ENCODE measurements at regions not wholly inside any gene's neighbourhood (a gene's known extent, or its start where the extent isn't known, plus 50 kb on each side); places are given as distances from the start of the nearest gene placed in this dataset.

GRCh38 chr4:23327120-23327519 is 562.7 kb downstream of the PPARGC1A start:
- no peaks in the 10 kb centered on the region for H3K27me3 ChIP-seq (ENCODE audit: insufficient read depth, low read length)
- H3K4me1 ChIP-seq (ENCODE audit: insufficient read depth, low read length) = peaks cover 8% of the 10 kb centered on the region; the same call in 1 of the 2 replicates
- no peaks in the 10 kb centered on the region for H3K9me3 ChIP-seq (ENCODE audit: insufficient read depth, low read depth, low read length)
- no peak overlapping the region for H3K4me3 ChIP-seq (ENCODE audit: low read length)
- H3K27ac ChIP-seq (ENCODE audit: low read length) = no peak overlapping the region
- H3K36me3 ChIP-seq (ENCODE audit: insufficient read depth, low read depth, low read length) = no peaks in the 10 kb centered on the region
- no peak overlapping the region for H3K9ac ChIP-seq (ENCODE audit: low read depth, low read length)

- no peaks in the 10 kb centered on the region for H3K27me3 ChIP-seq (ENCODE audit: insufficient read depth, low read length)
- no peak overlapping the region for H3K4me3 ChIP-seq (ENCODE audit: low read length)
- H3K4me1 ChIP-seq (ENCODE audit: insufficient read depth, low read length) = peaks cover 8% of the 10 kb centered on the region; the same call in 1 of the 2 replicates
- no peaks in the 10 kb centered on the region for H3K36me3 ChIP-seq (ENCODE audit: insufficient read depth, low read depth, low read length)
- H3K9ac ChIP-seq (ENCODE audit: low read depth, low read length) = no peak overlapping the region
- H3K9me3 ChIP-seq (ENCODE audit: insufficient read depth, low read depth, low read length) = no peaks in the 10 kb centered on the region
- H3K27ac ChIP-seq (ENCODE audit: low read length) = no peak overlapping the region
Measured at GRCh38 chr4:23324021-23324690, 565.7 kb downstream of the PPARGC1A start.

- H3K36me3 ChIP-seq (ENCODE audit: insufficient read depth, low read depth, low read length) = no peaks in the 10 kb centered on the region
- no peak overlapping the region for H3K9ac ChIP-seq (ENCODE audit: low read depth, low read length)
- no peak overlapping the region for H3K4me3 ChIP-seq (ENCODE audit: low read length)
- H3K9me3 ChIP-seq (ENCODE audit: insufficient read depth, low read depth, low read length) = no peaks in the 10 kb centered on the region
- H3K4me1 ChIP-seq (ENCODE audit: insufficient read depth, low read length) = peaks cover 8% of the 10 kb centered on the region; the same call in 1 of the 2 replicates
- no peaks in the 10 kb centered on the region for H3K27me3 ChIP-seq (ENCODE audit: insufficient read depth, low read length)
- no peak overlapping the region for H3K27ac ChIP-seq (ENCODE audit: low read length)
Measured at GRCh38 chr4:23323436-23323835, 566.4 kb downstream of the PPARGC1A start.

- H3K36me3 ChIP-seq (ENCODE audit: insufficient read depth, low read depth, low read length) = no peaks in the 10 kb centered on the region
- H3K4me1 ChIP-seq (ENCODE audit: insufficient read depth, low read length) = peaks cover 8% of the 10 kb centered on the region; the same call in 1 of the 2 replicates
- H3K4me3 ChIP-seq (ENCODE audit: low read length) = no peak overlapping the region
- H3K27ac ChIP-seq (ENCODE audit: low read length) = no peak overlapping the region
- no peaks in the 10 kb centered on the region for H3K9me3 ChIP-seq (ENCODE audit: insufficient read depth, low read depth, low read length)
- H3K27me3 ChIP-seq (ENCODE audit: insufficient read depth, low read length) = no peaks in the 10 kb centered on the region
- no peak overlapping the region for H3K9ac ChIP-seq (ENCODE audit: low read depth, low read length)
Measured at GRCh38 chr4:23322732-23323131, 567.1 kb downstream of the PPARGC1A start.

GRCh38 chr4:23320931-23321587 is 568.8 kb downstream of the PPARGC1A start:
- Histone ChIP-seq H3K36me3 (ENCODE audit: insufficient read depth, low read depth, low read length) (no peaks in the 10 kb centered on the region), H3K27me3 (ENCODE audit: insufficient read depth, low read length) (no peaks in the 10 kb centered on the region), H3K27ac (ENCODE audit: low read length) (no peak overlapping the region), H3K9me3 (ENCODE audit: insufficient read depth, low read depth, low read length) (no peaks in the 10 kb centered on the region), H3K4me1 (ENCODE audit: insufficient read depth, low read length) (peaks cover 8% of the 10 kb centered on the region; the same call in 1 of the 2 replicates), H3K9ac (ENCODE audit: low read depth, low read length) (no peak overlapping the region), H3K4me3 (ENCODE audit: low read length) (no peak overlapping the region)

- Histone ChIP-seq H3K36me3 (ENCODE audit: insufficient read depth, low read depth, low read length) (no peaks in the 10 kb centered on the region), H3K9me3 (ENCODE audit: insufficient read depth, low read depth, low read length) (no peaks in the 10 kb centered on the region)
Measured at GRCh38 chr4:23312686-23313085, 577.2 kb downstream of the PPARGC1A start.

GRCh38 chr4:23311983-23312382 is 577.9 kb downstream of the PPARGC1A start:
- H3K9ac ChIP-seq (ENCODE audit: low read depth, low read length) = no peak overlapping the region
- no peaks in the 10 kb centered on the region for H3K36me3 ChIP-seq (ENCODE audit: insufficient read depth, low read depth, low read length)
- H3K4me1 ChIP-seq (ENCODE audit: insufficient read depth, low read length) = no peaks in the 10 kb centered on the region
- H3K27ac ChIP-seq (ENCODE audit: low read length) = no peak overlapping the region
- H3K9me3 ChIP-seq (ENCODE audit: insufficient read depth, low read depth, low read length) = no peaks in the 10 kb centered on the region
- no peak overlapping the region for H3K4me3 ChIP-seq (ENCODE audit: low read length)
- H3K27me3 ChIP-seq (ENCODE audit: insufficient read depth, low read length) = no peaks in the 10 kb centered on the region

More at GRCh38 chr4:23312686-23313085, 577.2 kb downstream of the PPARGC1A start:
- Histone ChIP-seq H3K9ac (ENCODE audit: low read depth, low read length) (no peak overlapping the region), H3K4me3 (ENCODE audit: low read length) (no peak overlapping the region), H3K27me3 (ENCODE audit: insufficient read depth, low read length) (no peaks in the 10 kb centered on the region), H3K27ac (ENCODE audit: low read length) (no peak overlapping the region), H3K4me1 (ENCODE audit: insufficient read depth, low read length) (no peaks in the 10 kb centered on the region)

- no peaks in the 10 kb centered on the region for H3K9me3 ChIP-seq (ENCODE audit: insufficient read depth, low read depth, low read length)
- peaks cover 3% of the 10 kb centered on the region for H3K4me1 ChIP-seq (ENCODE audit: insufficient read depth, low read length)
- no peak overlapping the region for H3K27ac ChIP-seq (ENCODE audit: low read length)
- no peak overlapping the region for H3K4me3 ChIP-seq (ENCODE audit: low read length)
- no peaks in the 10 kb centered on the region for H3K27me3 ChIP-seq (ENCODE audit: insufficient read depth, low read length)
- no peak overlapping the region for H3K9ac ChIP-seq (ENCODE audit: low read depth, low read length)
- no peaks in the 10 kb centered on the region for H3K36me3 ChIP-seq (ENCODE audit: insufficient read depth, low read depth, low read length)
Measured at GRCh38 chr4:23305026-23305425, 584.8 kb downstream of the PPARGC1A start.

- H3K9ac ChIP-seq (ENCODE audit: low read depth, low read length) = no peak overlapping the region
- no peaks in the 10 kb centered on the region for H3K36me3 ChIP-seq (ENCODE audit: insufficient read depth, low read depth, low read length)
- no peaks in the 10 kb centered on the region for H3K4me1 ChIP-seq (ENCODE audit: insufficient read depth, low read length)
- H3K9me3 ChIP-seq (ENCODE audit: insufficient read depth, low read depth, low read length) = no peaks in the 10 kb centered on the region
- H3K27me3 ChIP-seq (ENCODE audit: insufficient read depth, low read length) = no peaks in the 10 kb centered on the region
- H3K27ac ChIP-seq (ENCODE audit: low read length) = no peak overlapping the region
- no peak overlapping the region for H3K4me3 ChIP-seq (ENCODE audit: low read length)
Measured at GRCh38 chr4:23298371-23298770, 591.5 kb downstream of the PPARGC1A start.

GRCh38 chr4:23297327-23297726 is 592.5 kb downstream of the PPARGC1A start:
- Histone ChIP-seq H3K4me3 (ENCODE audit: low read length) (no peak overlapping the region), H3K36me3 (ENCODE audit: insufficient read depth, low read depth, low read length) (no peaks in the 10 kb centered on the region), H3K9ac (ENCODE audit: low read depth, low read length) (no peak overlapping the region), H3K27me3 (ENCODE audit: insufficient read depth, low read length) (no peaks in the 10 kb centered on the region), H3K27ac (ENCODE audit: low read length) (no peak overlapping the region), H3K9me3 (ENCODE audit: insufficient read depth, low read depth, low read length) (no peaks in the 10 kb centered on the region), H3K4me1 (ENCODE audit: insufficient read depth, low read length) (no peaks in the 10 kb centered on the region)

- Histone ChIP-seq H3K4me3 (ENCODE audit: low read length) (no peak overlapping the region), H3K27me3 (ENCODE audit: insufficient read depth, low read length) (no peaks in the 10 kb centered on the region), H3K9me3 (ENCODE audit: insufficient read depth, low read depth, low read length) (no peaks in the 10 kb centered on the region), H3K4me1 (ENCODE audit: insufficient read depth, low read length) (no peaks in the 10 kb centered on the region), H3K9ac (ENCODE audit: low read depth, low read length) (no peak overlapping the region), H3K27ac (ENCODE audit: low read length) (no peak overlapping the region), H3K36me3 (ENCODE audit: insufficient read depth, low read depth, low read length) (no peaks in the 10 kb centered on the region)
Measured at GRCh38 chr4:23291139-23291538, 598.4 kb downstream of the GBA3 start.

- Histone ChIP-seq H3K36me3 (ENCODE audit: insufficient read depth, low read depth, low read length) (no peaks in the 10 kb centered on the region), H3K27ac (ENCODE audit: low read length) (no peak overlapping the region)
Measured at GRCh38 chr4:23290656-23291055, 597.9 kb downstream of the GBA3 start.

More at GRCh38 chr4:23290656-23291055, 597.9 kb downstream of the GBA3 start:
- H3K27me3 ChIP-seq (ENCODE audit: insufficient read depth, low read length) = no peaks in the 10 kb centered on the region
- no peaks in the 10 kb centered on the region for H3K4me1 ChIP-seq (ENCODE audit: insufficient read depth, low read length)
- H3K9ac ChIP-seq (ENCODE audit: low read depth, low read length) = no peak overlapping the region
- no peaks in the 10 kb centered on the region for H3K9me3 ChIP-seq (ENCODE audit: insufficient read depth, low read depth, low read length)
- H3K4me3 ChIP-seq (ENCODE audit: low read length) = no peak overlapping the region
